ENCODE measurements at regions not wholly inside any gene's neighbourhood (a gene's known extent, or its start where the extent isn't known, plus 50 kb on each side); places are given as distances from the start of the nearest gene placed in this dataset.

DNA sequence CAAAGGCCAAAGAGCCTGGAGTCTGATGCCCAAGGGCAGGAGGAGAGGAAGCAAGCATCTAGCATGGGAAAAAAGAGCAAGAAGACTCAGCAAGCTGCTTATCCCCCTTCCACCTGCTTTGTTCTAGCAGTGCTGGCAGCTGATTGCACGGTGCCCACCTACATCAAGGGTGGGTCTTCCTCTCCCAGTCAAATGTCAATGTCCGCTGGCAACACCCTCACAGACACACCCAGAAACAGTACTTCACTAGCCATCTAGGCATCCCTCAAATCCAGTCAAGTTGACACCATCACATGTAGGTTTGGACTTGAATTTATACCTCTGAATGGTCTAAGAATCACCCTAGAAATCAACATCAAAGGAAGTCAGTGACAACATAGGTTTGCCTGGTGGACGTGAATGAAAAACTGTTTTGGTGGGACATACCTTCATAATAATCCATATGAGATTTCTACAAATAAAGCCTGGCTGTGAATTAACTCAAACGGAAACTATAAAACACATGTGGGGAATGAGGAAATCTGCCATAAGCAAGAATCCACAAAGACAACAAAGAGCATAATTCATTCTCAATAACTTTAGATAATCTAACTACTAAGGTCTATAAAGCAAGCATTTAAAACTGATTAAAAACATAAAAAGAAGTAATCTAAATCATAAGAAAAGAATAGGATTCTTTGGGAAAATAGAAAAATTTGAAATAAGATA, 185.8 kb upstream of the JADE1 start:
- no peak for TF ChIP-seq EGR1 (conservative IDR thresholded peaks at IDR 0.05)
- TF ChIP-seq, protein P1, sequence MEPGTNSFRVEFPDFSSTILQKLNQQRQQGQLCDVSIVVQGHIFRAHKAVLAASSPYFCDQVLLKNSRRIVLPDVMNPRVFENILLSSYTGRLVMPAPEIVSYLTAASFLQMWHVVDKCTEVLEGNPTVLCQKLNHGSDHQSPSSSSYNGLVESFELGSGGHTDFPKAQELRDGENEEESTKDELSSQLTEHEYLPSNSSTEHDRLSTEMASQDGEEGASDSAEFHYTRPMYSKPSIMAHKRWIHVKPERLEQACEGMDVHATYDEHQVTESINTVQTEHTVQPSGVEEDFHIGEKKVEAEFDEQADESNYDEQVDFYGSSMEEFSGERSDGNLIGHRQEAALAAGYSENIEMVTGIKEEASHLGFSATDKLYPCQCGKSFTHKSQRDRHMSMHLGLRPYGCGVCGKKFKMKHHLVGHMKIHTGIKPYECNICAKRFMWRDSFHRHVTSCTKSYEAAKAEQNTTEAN (CRISPR knock-in tag; IDR thresholded peaks at IDR 0.05), result no peak
- no peak for TF ChIP-seq FOS (IDR thresholded peaks at IDR 0.05; ENCODE audit: extremely low read depth, insufficient read length)
- TF ChIP-seq, protein P2, sequence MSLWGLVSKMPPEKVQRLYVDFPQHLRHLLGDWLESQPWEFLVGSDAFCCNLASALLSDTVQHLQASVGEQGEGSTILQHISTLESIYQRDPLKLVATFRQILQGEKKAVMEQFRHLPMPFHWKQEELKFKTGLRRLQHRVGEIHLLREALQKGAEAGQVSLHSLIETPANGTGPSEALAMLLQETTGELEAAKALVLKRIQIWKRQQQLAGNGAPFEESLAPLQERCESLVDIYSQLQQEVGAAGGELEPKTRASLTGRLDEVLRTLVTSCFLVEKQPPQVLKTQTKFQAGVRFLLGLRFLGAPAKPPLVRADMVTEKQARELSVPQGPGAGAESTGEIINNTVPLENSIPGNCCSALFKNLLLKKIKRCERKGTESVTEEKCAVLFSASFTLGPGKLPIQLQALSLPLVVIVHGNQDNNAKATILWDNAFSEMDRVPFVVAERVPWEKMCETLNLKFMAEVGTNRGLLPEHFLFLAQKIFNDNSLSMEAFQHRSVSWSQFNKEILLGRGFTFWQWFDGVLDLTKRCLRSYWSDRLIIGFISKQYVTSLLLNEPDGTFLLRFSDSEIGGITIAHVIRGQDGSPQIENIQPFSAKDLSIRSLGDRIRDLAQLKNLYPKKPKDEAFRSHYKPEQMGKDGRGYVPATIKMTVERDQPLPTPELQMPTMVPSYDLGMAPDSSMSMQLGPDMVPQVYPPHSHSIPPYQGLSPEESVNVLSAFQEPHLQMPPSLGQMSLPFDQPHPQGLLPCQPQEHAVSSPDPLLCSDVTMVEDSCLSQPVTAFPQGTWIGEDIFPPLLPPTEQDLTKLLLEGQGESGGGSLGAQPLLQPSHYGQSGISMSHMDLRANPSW (CRISPR knock-in tag; IDR thresholded peaks at IDR 0.05), result no peak
- no peak for TF ChIP-seq ZNF512 (tag; IDR thresholded peaks at IDR 0.05)
- TF ChIP-seq, protein P3, sequence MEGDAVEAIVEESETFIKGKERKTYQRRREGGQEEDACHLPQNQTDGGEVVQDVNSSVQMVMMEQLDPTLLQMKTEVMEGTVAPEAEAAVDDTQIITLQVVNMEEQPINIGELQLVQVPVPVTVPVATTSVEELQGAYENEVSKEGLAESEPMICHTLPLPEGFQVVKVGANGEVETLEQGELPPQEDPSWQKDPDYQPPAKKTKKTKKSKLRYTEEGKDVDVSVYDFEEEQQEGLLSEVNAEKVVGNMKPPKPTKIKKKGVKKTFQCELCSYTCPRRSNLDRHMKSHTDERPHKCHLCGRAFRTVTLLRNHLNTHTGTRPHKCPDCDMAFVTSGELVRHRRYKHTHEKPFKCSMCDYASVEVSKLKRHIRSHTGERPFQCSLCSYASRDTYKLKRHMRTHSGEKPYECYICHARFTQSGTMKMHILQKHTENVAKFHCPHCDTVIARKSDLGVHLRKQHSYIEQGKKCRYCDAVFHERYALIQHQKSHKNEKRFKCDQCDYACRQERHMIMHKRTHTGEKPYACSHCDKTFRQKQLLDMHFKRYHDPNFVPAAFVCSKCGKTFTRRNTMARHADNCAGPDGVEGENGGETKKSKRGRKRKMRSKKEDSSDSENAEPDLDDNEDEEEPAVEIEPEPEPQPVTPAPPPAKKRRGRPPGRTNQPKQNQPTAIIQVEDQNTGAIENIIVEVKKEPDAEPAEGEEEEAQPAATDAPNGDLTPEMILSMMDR (IDR thresholded peaks at IDR 0.05 in 2 of 3, conservative IDR thresholded peaks at IDR 0.05 in 1 of 3; ENCODE audit: insufficient read depth in 2 of 3, low read depth in 1 of 3, low read length in 3 of 3), result no peak
- TF ChIP-seq NEUROD1 (IDR thresholded peaks at IDR 0.05; ENCODE audit: borderline replicate concordance, low read depth, low read length, partially characterized antibody), result no peak
- TF ChIP-seq KDM1A (IDR thresholded peaks at IDR 0.05), result no peak
- TF ChIP-seq REST (IDR thresholded peaks at IDR 0.05; ENCODE audit: borderline replicate concordance), result no peak
- no peak for TF ChIP-seq REST (CRISPR knock-in tag; IDR thresholded peaks at IDR 0.05; ENCODE audit: low read depth)
- TF ChIP-seq NFRKB (IDR thresholded peaks at IDR 0.05; ENCODE audit: low read depth), result no peak
- TF ChIP-seq CREB1 (IDR thresholded peaks at IDR 0.05), result no peak
- TF ChIP-seq CREB1 (CRISPR knock-in tag; IDR thresholded peaks at IDR 0.05), result no peak
- no peak for TF ChIP-seq EP300 (IDR thresholded peaks at IDR 0.05; ENCODE audit: low read length)
